ENCODE measurements at regions not wholly inside any gene's neighbourhood (a gene's known extent, or its start where the extent isn't known, plus 50 kb on each side); places are given as distances from the start of the nearest gene placed in this dataset.

- TF ChIP-seq POLR2A (IDR thresholded peaks at IDR 0.05): no peak
- TF ChIP-seq, protein P1, sequence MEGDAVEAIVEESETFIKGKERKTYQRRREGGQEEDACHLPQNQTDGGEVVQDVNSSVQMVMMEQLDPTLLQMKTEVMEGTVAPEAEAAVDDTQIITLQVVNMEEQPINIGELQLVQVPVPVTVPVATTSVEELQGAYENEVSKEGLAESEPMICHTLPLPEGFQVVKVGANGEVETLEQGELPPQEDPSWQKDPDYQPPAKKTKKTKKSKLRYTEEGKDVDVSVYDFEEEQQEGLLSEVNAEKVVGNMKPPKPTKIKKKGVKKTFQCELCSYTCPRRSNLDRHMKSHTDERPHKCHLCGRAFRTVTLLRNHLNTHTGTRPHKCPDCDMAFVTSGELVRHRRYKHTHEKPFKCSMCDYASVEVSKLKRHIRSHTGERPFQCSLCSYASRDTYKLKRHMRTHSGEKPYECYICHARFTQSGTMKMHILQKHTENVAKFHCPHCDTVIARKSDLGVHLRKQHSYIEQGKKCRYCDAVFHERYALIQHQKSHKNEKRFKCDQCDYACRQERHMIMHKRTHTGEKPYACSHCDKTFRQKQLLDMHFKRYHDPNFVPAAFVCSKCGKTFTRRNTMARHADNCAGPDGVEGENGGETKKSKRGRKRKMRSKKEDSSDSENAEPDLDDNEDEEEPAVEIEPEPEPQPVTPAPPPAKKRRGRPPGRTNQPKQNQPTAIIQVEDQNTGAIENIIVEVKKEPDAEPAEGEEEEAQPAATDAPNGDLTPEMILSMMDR (IDR thresholded peaks at IDR 0.05): no peak
- TF ChIP-seq POLR2AphosphoS5 (IDR thresholded peaks at IDR 0.05; ENCODE audit: insufficient read depth in 1 of 2, low read depth in 1 of 2): no peak
Observed at GRCh38 chr20:12595841-12596240, 412.9 kb upstream of the SPTLC3 start.

All from vagina (tissue), 2 donors.